ENCODE measurements at regions not wholly inside any gene's neighbourhood (a gene's known extent, or its start where the extent isn't known, plus 50 kb on each side); places are given as distances from the start of the nearest gene placed in this dataset.

- Histone ChIP-seq H3K4me1 (ENCODE audit: control insufficient read depth, insufficient read depth, low read length) (no peaks in the 10 kb centered on the region), H3K36me3 (ENCODE audit: control insufficient read depth in 2 of 2, insufficient read depth in 2 of 2, low read length in 1 of 2) (no peaks in the 10 kb centered on the region), H3K79me2 (ENCODE audit: control insufficient read depth, insufficient read depth, low read length) (no peaks in the 10 kb centered on the region), H3K9me3 (replicated peaks; ENCODE audit: control insufficient read depth, insufficient read depth, low read length) (no peaks in the 10 kb centered on the region), H3K4me2 (ENCODE audit: control insufficient read depth, insufficient read depth) (no peak overlapping the region), H3K27ac (ENCODE audit: control insufficient read depth, insufficient read depth) (no peak overlapping the region), H4K20me1 (ENCODE audit: control insufficient read depth, insufficient read depth) (no peaks in the 10 kb centered on the region), H2AFZ (ENCODE audit: control insufficient read depth, low read depth, low read length) (no peak overlapping the region), H3K9ac (ENCODE audit: control insufficient read depth, insufficient read depth, low read length) (no peak overlapping the region), H3K27me3 (replicated peaks in 1 of 2; ENCODE audit: control insufficient read depth in 2 of 2, insufficient read depth in 2 of 2, low read length in 1 of 2) (no peaks in the 10 kb centered on the region), H3K4me3 (no peak overlapping the region)
- in situ Hi-C loops (cut with MboI) = no loop called here
- intact Hi-C loops (cut with micrococcal nuclease; ENCODE audit: unreplicated experiment) = no loop called here
- no peak for FAIRE-seq
- no peak for TF ChIP-seq HDAC2 (IDR thresholded peaks at IDR 0.05)
- TF ChIP-seq ATF7 (IDR thresholded peaks at IDR 0.05; ENCODE audit: low read depth) = no peak
- TF ChIP-seq PAX8 (IDR thresholded peaks at IDR 0.05) = no peak
- no peak for TF ChIP-seq IKZF1 (conservative IDR thresholded peaks at IDR 0.05)
- no peak for TF ChIP-seq KAT2A (conservative IDR thresholded peaks at IDR 0.05; ENCODE audit: control insufficient read depth, low read depth, low read length)
- no peak for TF ChIP-seq ZSCAN29 (IDR thresholded peaks at IDR 0.05)
- no TSS peak for BruUV-seq (replicated peaks)
- ATAC-seq = no peak
- 33% methylated on average over 4 of the region's 4 CpGs for WGBS (ENCODE audit: insufficient coverage, insufficient replicate concordance, low lambda C conversion rate, missing lambda C conversion rate)
- ChIA-PET SMC1A (ENCODE audit: uncharacterized antibody, unreplicated experiment) (no interaction called here), POLR2A (no interaction called here), CTCF (interaction anchor here (1.4 kb wide), 1 partner anchor 9 kb away, joined by 4 read pairs; no protein-coding TSS in a partner anchor), RAD21 (ENCODE audit: unreplicated experiment) (no interaction called here)
- DNase-seq (ENCODE audit: low read depth, low spot score) = no peak
Observed at GRCh38 chr5:163995206-163995605, 489.8 kb downstream of the MAT2B start.

GRCh38 chr5:163997965-163998364 is 492.5 kb downstream of the MAT2B start:
- H3K36me3 ChIP-seq (ENCODE audit: control insufficient read depth in 2 of 2, insufficient read depth in 2 of 2, low read length in 1 of 2) = no peaks in the 10 kb centered on the region
- no peaks in the 10 kb centered on the region for H3K79me2 ChIP-seq (ENCODE audit: control insufficient read depth, insufficient read depth, low read length)
- H3K4me3 ChIP-seq = no peak overlapping the region
- no peaks in the 10 kb centered on the region for H3K9me3 ChIP-seq (replicated peaks; ENCODE audit: control insufficient read depth, insufficient read depth, low read length)
- no peaks in the 10 kb centered on the region for H3K27me3 ChIP-seq (replicated peaks in 1 of 2; ENCODE audit: control insufficient read depth in 2 of 2, insufficient read depth in 2 of 2, low read length in 1 of 2)
- no peak overlapping the region for H3K4me2 ChIP-seq (ENCODE audit: control insufficient read depth, insufficient read depth)
- no peak overlapping the region for H3K9ac ChIP-seq (ENCODE audit: control insufficient read depth, insufficient read depth, low read length)
- BruUV-seq (replicated peaks) = no TSS peak
- H3K27ac ChIP-seq (ENCODE audit: control insufficient read depth, insufficient read depth) = no peak overlapping the region
- CTCF ChIA-PET = interaction anchor here (1.5 kb wide), 1 partner anchor 16 kb away, joined by 3 read pairs; no protein-coding TSS in a partner anchor
- in situ Hi-C loops (cut with MboI) (no loop called here), intact Hi-C loops (cut with micrococcal nuclease; ENCODE audit: unreplicated experiment) (no loop called here)
- SMC1A ChIA-PET (ENCODE audit: uncharacterized antibody, unreplicated experiment) = interaction anchor here (0.7 to 1.5 kb wide), 3 partner anchors 15 to 870 kb away, joined by 3 read pairs; no protein-coding TSS in a partner anchor
- DNase-seq (ENCODE audit: low read depth, low spot score) (no peak), FAIRE-seq (no peak), ATAC-seq (no peak)
- POLR2A ChIA-PET = no interaction called here
- H4K20me1 ChIP-seq (ENCODE audit: control insufficient read depth, insufficient read depth) = no peaks in the 10 kb centered on the region
- H2AFZ ChIP-seq (ENCODE audit: control insufficient read depth, low read depth, low read length) = no peak overlapping the region
- RAD21 ChIA-PET (ENCODE audit: unreplicated experiment) = no interaction called here
- H3K4me1 ChIP-seq (ENCODE audit: control insufficient read depth, insufficient read depth, low read length) = no peaks in the 10 kb centered on the region
- TF ChIP-seq MYB (IDR thresholded peaks at IDR 0.05; ENCODE audit: borderline replicate concordance, low read depth, low read length) (no peak), KAT2A (conservative IDR thresholded peaks at IDR 0.05; ENCODE audit: control insufficient read depth, low read depth, low read length) (no peak), ESRRA (IDR thresholded peaks at IDR 0.05; ENCODE audit: low read length) (no peak), BACH1 (IDR thresholded peaks at IDR 0.05; ENCODE audit: borderline replicate concordance) (no peak), SUZ12 (IDR thresholded peaks at IDR 0.05; ENCODE audit: unreplicated experiment) (no peak), KLF5 (IDR thresholded peaks at IDR 0.05; ENCODE audit: partially characterized antibody) (no peak), RAD21 (IDR thresholded peaks at IDR 0.05; ENCODE audit: insufficient read depth, low read depth, low read length) (no peak), PAX5 (IDR thresholded peaks at IDR 0.05; ENCODE audit: borderline replicate concordance, low read depth, low read length) (no peak), CBFB (IDR thresholded peaks at IDR 0.05; ENCODE audit: low read depth) (no peak), EED (IDR thresholded peaks at IDR 0.05; ENCODE audit: low read depth) (no peak), GABPA (IDR thresholded peaks at IDR 0.05; ENCODE audit: low read depth) (no peak), NR2C1 (IDR thresholded peaks at IDR 0.05) (no peak), HDAC2 (IDR thresholded peaks at IDR 0.05) (no peak), SRF (IDR thresholded peaks at IDR 0.05; ENCODE audit: low read depth in 2 of 2, low read length in 2 of 2) (no peak), HSF1 (IDR thresholded peaks at IDR 0.05; ENCODE audit: low read depth, low read length) (no peak)

All from GM12878 (cell line).